ENCODE measurements at regions not wholly inside any gene's neighbourhood (a gene's known extent, or its start where the extent isn't known, plus 50 kb on each side); places are given as distances from the start of the nearest gene placed in this dataset.

- TF ChIP-seq CTCF (conservative IDR thresholded peaks at IDR 0.05; ENCODE audit: low read length) (no peak), EZH2phosphoT487 (IDR thresholded peaks at IDR 0.05; ENCODE audit: borderline replicate concordance, low read depth, low read length) (no peak)
Observed at GRCh38 chr1:55913565-55913964, 665.8 kb downstream of the PLPP3 start.
